Activated CD4-positive, alpha-beta T cell treated with anti-CD3 and anti-CD28 coated beads for 24 hours (primary cell): ENCODE measurements at regions not wholly inside any gene's neighbourhood (a gene's known extent, or its start where the extent isn't known, plus 50 kb on each side); places are given as distances from the start of the nearest gene placed in this dataset.
"Not testable (repeated sequence)": the region's sequence is repeated elsewhere in the genome, so short reads cannot be mapped to it uniquely, and the experiment has no call there.

ENCODE experiments used
- DNase-seq, 2 donors: peaks; one replicate each; pipeline ENCODE4 v3.0.0-alpha.2; 2020; ENCODE audit warnings: low read depth in 2 of 2

GRCh38 chr4:14368391-14368790, 633.9 kb upstream of the CPEB2 start:
- DNase-seq: no peak

- no peak for DNase-seq
Observed at GRCh38 chr4:14371131-14371530, 631.1 kb upstream of the CPEB2 start.

GRCh38 chr4:14375816-14376215, 626.5 kb upstream of the CPEB2 start:
- DNase-seq: no peak

- DNase-seq: no peak
Observed at GRCh38 chr4:14379183-14379582, 623.1 kb upstream of the CPEB2 start.

GRCh38 chr4:14383652-14384051, 618.6 kb upstream of the CPEB2 start:
- no peak for DNase-seq

- no peak for DNase-seq
Observed at GRCh38 chr4:14384824-14385223, 617.5 kb upstream of the CPEB2 start.

GRCh38 chr4:14386196-14386595, 616.1 kb upstream of the CPEB2 start:
- DNase-seq: no peak

- no peak for DNase-seq
Observed at GRCh38 chr4:14387647-14388046, 614.6 kb upstream of the CPEB2 start.

GRCh38 chr4:14392378-14392777, 609.9 kb upstream of the CPEB2 start:
- DNase-seq: no peak

- DNase-seq: no peak
Observed at GRCh38 chr4:14396183-14396582, 606.1 kb upstream of the CPEB2 start.

- no peak for DNase-seq
Observed at GRCh38 chr4:14399848-14400247, 602.4 kb upstream of the CPEB2 start.

- DNase-seq: no peak
Observed at GRCh38 chr4:14400307-14400706, 602.0 kb upstream of the CPEB2 start.

- DNase-seq: no peak
Observed at GRCh38 chr4:14403132-14403531, 599.1 kb upstream of the CPEB2 start.

- no peak for DNase-seq
Observed at GRCh38 chr4:14404730-14405129, 597.6 kb upstream of the CPEB2 start.

- no peak for DNase-seq
Observed at GRCh38 chr4:14410516-14410915, 591.8 kb upstream of the CPEB2 start.

GRCh38 chr4:14415146-14415545, 587.1 kb upstream of the CPEB2 start:
- DNase-seq: no peak

- no peak for DNase-seq
Observed at GRCh38 chr4:14419516-14419915, 582.8 kb upstream of the CPEB2 start.

- DNase-seq: not testable (repeated sequence)
Observed at GRCh38 chr4:14426297-14426696, 576.0 kb upstream of the CPEB2 start.

- DNase-seq: no peak
Observed at GRCh38 chr4:14428125-14428524, 574.2 kb upstream of the CPEB2 start.

GRCh38 chr4:14431155-14432134, 570.8 kb upstream of the CPEB2 start:
- no peak for DNase-seq

GRCh38 chr4:14434483-14434882, 567.8 kb upstream of the CPEB2 start:
- no peak for DNase-seq

GRCh38 chr4:14434916-14435315, 567.4 kb upstream of the CPEB2 start:
- DNase-seq: no peak

- DNase-seq: no peak
Observed at GRCh38 chr4:14441561-14441960, 560.7 kb upstream of the CPEB2 start.

- DNase-seq: no peak
Observed at GRCh38 chr4:14445882-14446281, 556.4 kb upstream of the CPEB2 start.
